Stimulated activated CD4-positive, alpha-beta T cell treated with anti-CD3 and anti-CD28 coated beads, Interleukin-1b, Interleukin-23, amount 100 ng/mL, for 24 hours (primary cell): ENCODE measurements at regions not wholly inside any gene's neighbourhood (a gene's known extent, or its start where the extent isn't known, plus 50 kb on each side); places are given as distances from the start of the nearest gene placed in this dataset.
"Not testable (repeated sequence)": the region's sequence is repeated elsewhere in the genome, so short reads cannot be mapped to it uniquely, and the experiment has no call there.

Source experiments
- DNase-seq, 4 experiments: peaks; one replicate each; pipeline ENCODE4 v3.0.0-alpha.2; 2020; ENCODE audit warnings: low read depth in 4 of 4, low spot score in 1 of 4

DNA sequence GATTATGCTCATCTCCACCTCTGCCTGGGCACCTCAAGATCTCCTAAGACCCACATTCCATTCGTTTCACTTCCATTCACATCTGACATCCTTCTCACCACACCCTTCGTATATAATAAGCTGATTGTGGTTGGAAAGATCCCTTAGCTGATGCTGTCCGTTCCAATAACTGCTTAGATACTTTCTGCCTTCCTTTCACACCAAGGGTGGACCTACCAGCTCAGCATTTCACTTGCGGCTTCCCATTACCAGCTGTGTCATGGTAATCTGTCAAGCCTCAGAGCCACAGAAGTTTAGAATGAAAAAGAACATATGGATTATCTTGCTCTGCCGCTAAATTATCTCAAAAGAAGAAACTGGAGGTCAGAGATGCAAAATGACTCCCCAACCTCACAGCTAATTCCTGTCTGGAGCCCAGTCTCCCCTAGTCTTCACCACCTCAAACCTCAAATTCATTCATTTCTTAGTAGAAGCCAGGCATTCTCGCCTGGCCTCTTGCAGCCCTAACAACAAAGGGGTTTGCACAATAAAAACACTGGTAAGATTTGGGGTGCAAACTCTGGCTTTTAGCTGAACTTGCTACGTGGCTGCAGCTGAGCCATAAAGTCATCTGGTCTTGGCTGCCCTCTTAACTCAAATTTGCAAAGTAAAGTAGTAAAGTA lies 182.8 kb upstream of the HS3ST3A1 start:
- DNase-seq = no peak

DNA sequence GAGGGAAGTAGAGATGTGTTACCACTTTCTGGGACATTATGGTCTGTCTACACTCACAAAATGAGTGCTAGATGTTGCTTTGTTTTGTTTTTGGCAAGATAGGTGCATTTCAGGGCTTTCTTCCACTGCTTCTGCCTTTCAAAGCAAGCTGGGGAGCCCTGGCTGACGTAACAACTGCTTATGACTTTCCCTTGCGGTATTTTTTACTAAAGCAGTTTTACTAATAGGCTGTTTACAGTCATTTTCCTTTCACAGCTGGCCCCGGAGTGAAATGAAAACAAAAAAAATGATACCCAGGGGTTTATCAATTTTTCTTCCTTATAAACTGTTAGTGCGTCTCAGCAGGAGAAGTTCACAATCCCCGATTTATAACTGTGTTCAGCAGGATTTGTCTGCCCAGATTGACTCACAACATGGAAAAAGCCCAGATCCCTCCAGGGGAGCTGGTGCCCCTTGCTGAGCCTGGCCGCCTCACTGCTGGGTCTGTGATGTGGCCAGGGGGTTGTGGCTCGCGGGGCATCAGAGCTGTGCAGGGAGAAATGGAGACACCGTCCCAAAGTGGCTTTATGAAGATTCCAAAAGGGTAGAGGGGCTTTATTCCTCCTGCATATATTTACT lies 184.4 kb upstream of the HS3ST3A1 start:
- DNase-seq = no peak

DNA sequence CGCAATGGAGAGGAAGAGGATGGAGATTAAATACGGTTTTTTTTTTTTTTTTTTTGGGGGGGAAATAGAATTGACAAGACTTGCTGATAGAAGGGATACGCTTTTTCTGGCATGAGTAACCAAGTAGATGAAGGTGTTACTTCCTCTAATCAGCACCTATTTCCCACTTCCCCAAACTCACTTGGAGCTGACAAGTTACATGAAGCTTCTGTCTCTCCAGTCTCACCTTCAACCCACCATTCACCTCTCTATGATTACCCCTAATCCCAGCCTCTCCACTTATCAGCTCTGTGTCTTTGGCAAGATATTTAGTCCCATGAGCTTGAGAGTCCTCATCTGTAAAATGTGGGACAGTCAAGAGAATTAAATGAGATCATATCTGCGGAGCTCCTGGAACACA lies 185.9 kb upstream of the HS3ST3A1 start:
- no peak for DNase-seq

DNA sequence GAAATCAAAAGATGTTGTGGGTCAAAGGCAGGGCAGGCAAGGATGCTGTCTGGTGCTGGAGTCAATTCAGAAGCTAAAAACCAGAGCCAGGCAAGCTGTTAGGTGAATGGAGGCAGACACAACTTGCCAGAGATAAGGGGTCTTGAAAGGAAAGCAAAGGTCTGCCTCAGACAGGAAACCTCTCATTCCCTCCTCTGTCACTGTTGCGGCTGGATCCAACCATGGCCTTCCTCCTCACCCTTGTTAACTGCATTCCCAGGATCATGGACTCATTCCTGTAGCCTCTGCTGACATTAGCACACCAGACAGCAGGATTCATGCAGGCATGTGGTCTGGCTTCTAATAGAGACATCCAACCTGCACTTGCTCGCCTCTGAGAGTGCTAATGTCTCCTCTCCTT lies 186.7 kb upstream of the HS3ST3A1 start:
- no peak for DNase-seq

DNA sequence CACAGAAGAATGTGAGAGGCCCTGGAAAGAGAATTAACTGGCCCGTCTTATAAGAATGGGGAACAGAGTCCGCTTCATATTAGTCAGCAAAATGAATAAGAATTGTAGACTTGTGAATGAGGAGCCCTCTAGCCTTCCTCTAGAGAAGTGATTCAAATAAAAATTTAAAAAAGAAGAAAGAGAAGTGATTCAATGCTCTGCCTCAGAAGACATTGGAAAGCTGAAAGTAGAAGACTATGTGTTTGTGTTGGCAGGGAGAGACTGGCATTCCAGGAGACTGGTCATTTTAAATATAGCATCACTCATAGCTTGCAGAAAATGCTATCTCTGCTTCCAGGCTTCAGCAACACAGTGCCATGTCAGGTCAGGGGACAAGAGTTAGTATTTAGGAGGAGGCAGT lies 190.6 kb upstream of the HS3ST3A1 start:
- no peak for DNase-seq

DNA sequence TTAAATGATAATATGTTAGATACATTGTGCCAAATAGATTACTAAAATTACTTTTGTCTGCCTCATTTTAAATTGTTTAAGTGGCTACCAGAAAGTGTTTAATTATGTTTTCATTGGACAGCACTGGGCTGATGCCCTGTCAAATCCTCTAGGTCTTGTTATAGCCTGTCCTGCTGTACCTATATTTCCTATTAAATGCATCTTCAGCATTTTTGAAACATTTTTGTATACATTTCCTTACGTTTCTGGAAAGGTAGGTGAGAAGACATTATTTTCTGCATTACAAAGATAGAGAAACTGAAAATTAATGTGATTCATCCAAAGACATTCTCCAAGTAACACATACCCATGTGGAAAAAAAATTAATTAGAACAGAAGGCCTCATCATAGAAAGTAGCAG lies 192.2 kb upstream of the HS3ST3A1 start:
- DNase-seq = no peak

DNA sequence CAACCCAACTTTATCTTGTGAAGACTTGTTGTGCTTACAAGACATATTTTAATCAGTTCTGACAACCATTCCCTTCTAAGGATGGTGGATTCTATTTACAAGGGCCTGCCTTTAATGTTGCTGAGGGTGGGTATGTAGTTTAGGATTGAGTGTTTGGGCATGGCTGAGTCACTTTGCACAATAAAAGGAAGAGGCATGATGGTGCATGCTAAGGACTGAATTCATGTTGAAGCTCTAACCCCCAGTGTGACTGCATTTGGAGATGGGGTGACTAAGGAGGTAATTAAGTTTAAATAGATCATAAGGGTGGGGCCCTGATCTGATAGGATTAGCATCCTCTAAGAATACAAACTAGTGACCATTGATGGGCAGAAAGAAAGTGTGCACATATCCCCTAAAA lies 196.1 kb upstream of the HS3ST3A1 start:
- no peak for DNase-seq

DNA sequence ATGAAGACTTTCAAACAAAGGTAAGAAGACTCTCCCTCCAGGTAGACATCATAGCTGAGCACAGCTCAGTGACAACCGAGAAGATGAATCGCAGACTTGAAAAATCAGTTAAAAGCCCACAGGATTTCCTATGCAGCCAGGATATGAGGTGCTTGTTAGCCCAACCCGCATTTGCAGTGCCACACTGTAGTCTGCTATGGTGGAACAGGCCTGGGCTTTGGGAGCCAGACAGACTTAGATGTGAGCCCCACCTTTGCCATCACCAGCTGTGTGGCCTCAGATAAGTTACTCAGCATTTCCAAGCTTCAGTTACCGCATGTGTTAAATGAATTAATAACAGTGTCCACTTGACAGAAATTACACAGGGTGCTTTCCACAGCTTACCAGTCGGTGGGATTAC lies 204.4 kb upstream of the HS3ST3A1 start:
- DNase-seq = no peak

DNA sequence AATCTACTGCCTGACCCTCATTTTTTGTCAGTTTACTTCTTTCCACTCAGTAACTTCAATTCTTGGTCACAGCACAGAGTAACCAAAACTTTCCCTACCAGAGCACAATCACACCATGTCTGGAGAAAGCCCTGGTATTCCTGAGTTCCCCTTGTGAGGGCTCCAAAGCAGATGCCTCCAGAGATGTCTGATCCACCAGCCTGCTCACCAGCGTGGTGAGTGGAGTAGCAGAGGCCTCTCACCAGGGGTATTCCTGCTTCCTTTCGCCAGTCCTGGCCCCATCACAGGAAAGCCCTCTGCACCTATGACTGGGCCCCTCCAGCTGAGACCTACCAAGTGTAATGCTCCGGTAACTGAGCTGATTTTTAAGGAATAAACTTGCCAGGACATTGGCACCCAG lies 205.4 kb upstream of the HS3ST3A1 start:
- no peak for DNase-seq

DNA sequence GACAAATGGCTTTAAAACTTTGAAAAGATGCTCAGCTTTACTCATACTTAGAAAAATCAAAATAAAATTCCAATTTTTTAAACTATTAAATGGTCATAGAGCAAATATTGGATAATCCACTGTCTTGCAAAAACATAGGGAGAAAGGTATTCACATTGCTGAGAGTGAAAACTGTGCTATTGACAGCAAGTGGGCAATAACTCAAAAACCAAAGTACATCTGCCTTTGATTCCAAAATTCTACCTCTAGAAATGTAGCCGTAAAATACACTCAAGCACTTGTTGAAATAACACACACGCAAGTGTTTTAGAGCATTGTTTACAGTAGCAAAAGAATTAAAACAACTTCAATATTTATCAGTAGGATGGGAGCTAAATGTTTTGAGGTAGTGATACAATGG lies 210.6 kb upstream of the HS3ST3A1 start:
- no peak for DNase-seq

DNA sequence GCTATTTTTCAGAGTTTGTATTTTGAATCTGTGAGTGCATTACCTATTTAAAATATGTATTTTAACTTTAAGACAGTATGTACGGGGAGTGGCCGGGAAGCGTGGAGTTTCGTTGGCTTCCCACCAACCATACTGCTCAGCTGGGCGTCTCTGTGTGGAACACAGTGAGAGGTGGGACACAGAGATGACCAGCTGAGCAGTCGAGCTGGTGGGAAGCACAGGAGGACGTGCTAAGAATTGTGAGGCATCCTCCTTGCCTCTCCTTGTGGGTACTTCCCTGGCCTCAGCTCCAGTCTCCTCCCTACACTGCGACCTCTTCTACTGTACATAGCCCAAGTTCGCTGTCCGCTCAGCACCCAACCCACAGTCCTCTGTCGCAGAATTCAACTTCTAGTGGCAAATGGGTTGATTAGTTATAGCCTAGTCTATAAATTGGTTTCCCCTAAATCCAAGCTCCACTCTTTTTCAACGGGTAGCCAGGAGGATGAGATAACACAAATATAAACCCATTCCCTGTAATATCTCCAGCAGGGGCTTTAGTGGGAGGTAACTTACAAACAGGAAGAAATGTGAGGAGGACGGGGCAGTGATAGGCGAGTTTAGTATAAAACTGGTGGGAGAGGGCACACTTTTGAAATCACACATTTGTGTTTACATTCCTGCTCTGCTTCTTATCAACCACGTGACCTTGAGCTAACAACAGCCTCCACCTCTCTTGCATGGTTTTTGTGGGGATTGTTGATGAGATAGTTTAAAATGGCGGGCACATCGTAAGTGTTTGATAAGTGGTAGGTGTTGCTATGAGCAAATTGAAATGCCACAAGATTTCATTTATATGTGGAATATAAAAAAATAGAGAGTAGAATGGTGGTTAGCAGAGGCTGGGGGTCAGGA lies 211.9 kb upstream of the HS3ST3A1 start:
- no peak for DNase-seq

DNA sequence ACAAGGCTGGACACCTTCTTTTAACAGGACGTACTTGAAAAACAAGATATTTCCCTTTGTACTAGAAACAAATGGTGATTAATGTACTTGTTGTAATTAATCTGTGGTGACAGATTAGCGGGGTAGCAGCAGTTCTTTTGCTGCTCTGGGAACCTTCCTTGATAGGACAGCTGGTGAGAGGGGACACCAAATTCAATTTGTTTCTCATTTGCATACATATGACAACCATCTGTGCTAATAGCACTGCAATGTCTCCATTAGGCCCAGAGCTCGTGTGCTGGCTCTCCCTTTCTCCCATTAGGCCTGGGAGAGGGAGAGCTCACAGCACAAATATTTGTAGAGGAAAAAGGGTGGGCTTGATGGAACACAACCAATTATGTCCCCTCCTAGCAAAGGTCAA lies 221.0 kb upstream of the HS3ST3A1 start:
- DNase-seq = no peak

DNA sequence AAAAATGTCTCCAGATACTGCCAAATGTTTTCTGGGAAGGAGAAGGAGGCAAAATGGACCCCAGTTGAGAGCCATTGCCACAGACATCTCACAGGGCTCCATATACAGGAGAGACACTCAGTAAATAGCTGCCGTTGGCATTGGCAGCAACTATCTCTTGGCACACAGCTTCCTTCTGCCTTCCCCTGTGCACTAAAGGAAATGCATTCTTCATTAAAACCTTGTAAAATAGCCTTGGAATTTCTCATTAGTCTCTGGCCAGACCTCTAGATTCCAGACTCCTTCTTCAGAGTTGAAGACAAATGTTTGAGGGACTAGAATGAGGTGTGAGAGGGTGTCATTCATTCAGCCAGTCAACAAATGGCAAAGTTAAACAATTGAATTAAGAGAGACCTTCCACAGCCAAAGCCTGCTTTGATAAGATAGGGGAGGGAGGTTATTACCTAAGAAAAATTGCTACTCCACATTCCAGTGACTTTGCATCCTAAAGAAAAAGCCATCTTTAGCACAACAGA lies 223.9 kb upstream of the HS3ST3A1 start:
- no peak for DNase-seq

DNA sequence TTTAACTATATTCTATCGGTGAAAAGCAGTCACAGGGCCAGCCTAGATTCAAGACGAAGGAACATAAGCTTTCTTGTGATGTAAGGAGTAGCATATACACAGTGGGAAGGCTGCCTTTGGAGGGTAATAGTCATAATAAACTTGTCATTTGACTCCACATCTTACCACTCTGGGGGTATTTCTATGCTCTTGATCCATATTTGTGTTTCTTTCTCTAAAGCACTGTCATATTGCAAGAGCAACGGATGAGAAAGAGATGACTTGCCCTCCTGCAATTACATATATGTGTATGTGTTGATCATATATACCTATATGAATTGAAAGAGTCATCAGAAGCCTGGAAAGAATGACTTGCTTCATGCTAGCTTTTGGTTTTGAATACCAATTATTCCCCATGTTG lies 225.4 kb upstream of the HS3ST3A1 start:
- no peak for DNase-seq

DNA sequence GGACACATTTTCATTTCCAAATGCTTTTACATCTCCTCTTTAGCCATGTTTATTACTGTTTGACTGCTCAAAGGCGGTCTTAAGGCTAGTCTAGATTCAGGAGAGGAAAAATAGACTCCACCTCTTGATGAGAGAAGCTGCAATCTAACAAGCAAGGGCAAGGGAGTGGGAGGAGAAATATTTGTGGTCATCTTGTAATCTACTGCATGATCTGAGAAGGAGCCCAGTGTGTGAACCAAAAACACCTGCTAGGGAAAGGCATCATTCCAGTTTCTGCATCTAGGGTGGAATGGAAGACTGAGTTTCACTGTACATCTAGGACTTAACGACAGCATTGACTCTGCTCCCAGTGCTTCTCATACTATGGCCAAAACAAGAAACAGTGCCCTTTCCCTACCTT lies 232.2 kb upstream of the HS3ST3A1 start:
- DNase-seq = no peak

DNA sequence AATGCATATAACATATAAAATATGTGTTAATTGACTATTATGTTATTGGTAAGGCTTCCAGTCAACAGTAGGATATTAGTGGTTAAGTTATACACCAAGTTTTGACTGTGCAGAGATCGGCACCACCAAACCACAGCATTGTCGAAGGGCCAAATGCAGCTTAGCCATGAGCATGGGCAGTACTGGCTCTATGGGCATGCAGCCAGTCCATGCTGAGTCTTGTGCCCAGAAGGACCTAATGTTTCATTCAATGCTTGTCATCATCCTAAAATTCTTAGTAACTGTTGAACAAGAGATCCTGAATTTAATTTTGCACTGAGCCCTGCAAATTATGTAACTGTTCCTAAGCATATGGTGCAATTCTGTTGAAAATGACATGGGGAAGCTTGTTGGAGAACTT lies 233.4 kb upstream of the HS3ST3A1 start:
- no peak for DNase-seq

DNA sequence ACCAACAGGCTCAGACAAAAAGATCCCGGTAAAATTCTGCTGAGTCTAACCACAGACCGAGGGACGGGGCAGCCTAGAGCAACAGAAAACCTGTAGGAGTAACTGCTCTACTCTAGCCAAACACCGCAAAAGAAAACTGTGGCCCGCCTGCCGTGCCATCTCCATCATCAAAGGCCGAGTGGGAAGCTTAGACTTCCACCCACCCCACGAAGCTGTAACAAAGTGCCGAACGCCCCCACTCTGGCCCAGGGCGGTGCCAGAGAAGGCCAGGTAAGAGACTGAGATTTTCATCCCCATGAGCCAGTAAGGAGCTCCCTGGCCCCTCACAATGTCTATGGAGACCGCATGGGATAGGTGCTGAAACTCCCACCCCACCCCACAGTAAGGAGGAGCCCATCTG lies 231.9 kb upstream of the COX10 start:
- no peak for DNase-seq

DNA sequence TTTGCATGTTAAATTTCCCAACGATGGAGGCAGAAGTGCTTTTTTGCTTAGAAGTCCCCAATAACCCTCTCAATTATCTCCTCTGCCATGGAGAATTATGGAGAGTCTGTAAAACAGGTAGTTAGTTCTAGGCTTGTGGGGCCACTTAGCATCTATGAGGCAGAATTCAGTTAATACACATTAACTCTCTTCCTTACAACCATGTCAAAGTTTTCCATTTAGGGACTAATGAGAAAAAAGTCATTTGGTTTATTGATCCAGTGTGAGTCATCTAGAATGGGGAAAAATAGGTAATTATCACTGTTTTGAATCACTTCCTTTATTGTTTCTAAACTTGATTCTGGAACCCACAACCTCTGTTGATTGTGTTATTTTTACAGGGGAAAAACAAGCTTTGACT lies 229.1 kb upstream of the COX10 start:
- DNase-seq = no peak

DNA sequence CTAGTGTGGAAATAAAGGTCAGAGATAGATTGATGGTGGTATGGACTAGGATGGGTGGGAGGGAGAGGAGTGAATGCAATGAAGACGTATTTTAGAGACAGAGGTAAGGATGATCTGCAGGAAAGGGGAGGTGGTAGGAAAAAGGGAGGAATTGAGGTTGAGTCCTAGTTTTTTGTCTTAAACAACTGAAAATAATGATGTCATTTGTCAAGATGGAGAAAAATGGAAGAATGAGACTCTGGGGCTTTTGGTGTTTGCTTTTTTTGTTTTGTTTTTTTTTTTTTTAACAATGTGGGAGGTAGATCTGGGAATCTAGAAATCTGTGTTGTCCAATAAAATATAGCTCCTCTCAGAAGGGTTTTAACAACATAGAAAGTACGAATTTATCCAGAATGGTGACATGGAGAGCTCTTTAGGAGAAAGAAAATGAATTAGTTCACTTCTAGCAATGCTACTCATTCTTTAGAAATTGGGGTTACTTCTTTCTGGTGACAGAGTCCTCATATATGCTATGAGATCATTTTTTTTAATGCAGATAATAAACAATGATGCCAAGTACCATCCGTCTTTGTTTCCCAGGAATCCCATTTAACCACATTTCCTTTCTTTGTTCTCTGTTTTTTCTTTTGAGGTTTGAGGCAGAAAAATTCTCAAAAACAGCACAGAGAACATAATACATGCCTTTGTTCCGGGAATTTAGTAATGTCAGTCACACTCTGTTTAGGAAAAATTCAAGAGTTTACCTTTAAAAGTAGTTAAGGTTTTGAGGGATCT lies 225.3 kb upstream of the COX10 start:
- no peak for DNase-seq

DNA sequence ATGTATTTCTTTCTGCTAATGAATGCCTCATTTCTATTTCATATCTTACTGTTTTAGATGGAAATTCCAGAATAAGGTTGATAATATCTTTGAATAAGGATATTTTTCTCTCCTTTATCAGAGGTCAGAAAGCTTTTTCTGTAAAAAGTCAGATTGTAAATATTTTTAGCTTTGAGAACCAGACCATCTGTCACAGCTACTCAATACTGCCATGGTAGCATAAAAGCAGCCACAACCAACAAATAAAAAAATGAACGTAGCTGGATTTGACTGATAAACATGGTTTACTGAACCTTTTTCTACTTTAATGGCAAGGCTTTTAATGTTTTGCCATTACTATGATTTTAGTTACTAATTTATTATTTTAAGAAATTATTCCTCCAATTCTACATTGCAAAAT lies 217.4 kb upstream of the COX10 start:
- no peak for DNase-seq

DNA sequence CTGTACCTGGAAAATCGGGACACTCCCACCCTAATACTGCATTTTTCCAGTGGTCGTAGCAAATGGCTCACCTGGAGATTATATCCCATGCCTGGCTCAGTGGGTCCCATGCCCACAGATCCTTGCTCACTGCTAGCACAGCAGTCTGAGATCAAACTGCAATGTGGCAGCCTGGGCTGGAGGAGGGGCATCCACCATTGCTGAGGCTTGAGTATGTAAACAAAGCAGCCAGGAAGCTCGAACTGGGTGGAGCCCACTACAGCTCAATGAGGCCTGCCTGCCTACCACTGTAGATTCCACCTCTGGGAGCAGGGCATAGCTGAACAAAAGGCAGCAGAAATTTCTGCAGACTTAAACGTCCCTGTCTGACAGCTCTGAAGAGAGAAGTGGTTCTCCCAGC lies 213.6 kb upstream of the COX10 start:
- not testable (repeated sequence) for DNase-seq
